C4-2B (cell line): ENCODE measurements at regions not wholly inside any gene's neighbourhood (a gene's known extent, or its start where the extent isn't known, plus 50 kb on each side); places are given as distances from the start of the nearest gene placed in this dataset.

Experiments
- H3K27ac ChIP-seq: fragments of 450-650 bp; 2 replicates; pipeline ENCODE4 v1.5.1; 2017
- ZFX ChIP-seq: fragments of 450-650 bp; IDR thresholded peaks from 2 replicates; pipeline ENCODE4 v1.6.1; 2017
- TF ChIP-seq, protein P1 (sequence below): fragments of 450-650 bp; conservative IDR thresholded peaks from 2 replicates; pipeline ENCODE4 v1.5.1; 2017; ENCODE audit warnings: mild to moderate bottlenecking

- H3K27ac ChIP-seq, result no peak overlapping the region
- TF ChIP-seq, protein P1, sequence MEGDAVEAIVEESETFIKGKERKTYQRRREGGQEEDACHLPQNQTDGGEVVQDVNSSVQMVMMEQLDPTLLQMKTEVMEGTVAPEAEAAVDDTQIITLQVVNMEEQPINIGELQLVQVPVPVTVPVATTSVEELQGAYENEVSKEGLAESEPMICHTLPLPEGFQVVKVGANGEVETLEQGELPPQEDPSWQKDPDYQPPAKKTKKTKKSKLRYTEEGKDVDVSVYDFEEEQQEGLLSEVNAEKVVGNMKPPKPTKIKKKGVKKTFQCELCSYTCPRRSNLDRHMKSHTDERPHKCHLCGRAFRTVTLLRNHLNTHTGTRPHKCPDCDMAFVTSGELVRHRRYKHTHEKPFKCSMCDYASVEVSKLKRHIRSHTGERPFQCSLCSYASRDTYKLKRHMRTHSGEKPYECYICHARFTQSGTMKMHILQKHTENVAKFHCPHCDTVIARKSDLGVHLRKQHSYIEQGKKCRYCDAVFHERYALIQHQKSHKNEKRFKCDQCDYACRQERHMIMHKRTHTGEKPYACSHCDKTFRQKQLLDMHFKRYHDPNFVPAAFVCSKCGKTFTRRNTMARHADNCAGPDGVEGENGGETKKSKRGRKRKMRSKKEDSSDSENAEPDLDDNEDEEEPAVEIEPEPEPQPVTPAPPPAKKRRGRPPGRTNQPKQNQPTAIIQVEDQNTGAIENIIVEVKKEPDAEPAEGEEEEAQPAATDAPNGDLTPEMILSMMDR, result no peak
- no peak for TF ChIP-seq ZFX
Measured at GRCh38 chr12:102616692-102617091, 136.3 kb upstream of the IGF1 start.

DNA sequence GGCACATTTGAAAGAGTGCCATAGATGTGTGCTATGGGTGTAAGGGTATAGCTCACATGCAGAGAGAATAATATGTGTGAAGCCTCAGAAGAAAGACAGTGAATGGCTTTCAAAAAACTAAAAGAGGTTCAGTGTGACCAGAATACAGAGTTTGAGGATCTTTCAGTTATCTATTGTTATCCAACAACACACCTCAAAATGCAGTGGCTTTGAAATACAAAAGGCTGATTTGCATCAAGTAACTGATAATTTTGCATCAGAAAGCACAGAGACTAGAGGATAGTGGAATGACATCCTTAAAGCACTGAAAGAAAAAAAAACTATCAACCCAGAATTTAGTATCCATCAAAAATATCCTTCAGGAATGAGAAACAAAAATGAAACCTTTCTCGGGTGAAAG is 131.6 kb upstream of the IGF1 start:
- no peak for TF ChIP-seq ZFX
- TF ChIP-seq, protein P1, result no peak
- no peak overlapping the region for H3K27ac ChIP-seq

GRCh38 chr12:102609996-102610395 is 129.6 kb upstream of the IGF1 start:
- no peak overlapping the region for H3K27ac ChIP-seq
- TF ChIP-seq, protein P1, result no peak
- no peak for TF ChIP-seq ZFX

- no peak for TF ChIP-seq ZFX
- TF ChIP-seq, protein P1, result no peak
- H3K27ac ChIP-seq, result no peak overlapping the region
Measured at GRCh38 chr12:102603021-102603420, 122.7 kb upstream of the IGF1 start.

DNA sequence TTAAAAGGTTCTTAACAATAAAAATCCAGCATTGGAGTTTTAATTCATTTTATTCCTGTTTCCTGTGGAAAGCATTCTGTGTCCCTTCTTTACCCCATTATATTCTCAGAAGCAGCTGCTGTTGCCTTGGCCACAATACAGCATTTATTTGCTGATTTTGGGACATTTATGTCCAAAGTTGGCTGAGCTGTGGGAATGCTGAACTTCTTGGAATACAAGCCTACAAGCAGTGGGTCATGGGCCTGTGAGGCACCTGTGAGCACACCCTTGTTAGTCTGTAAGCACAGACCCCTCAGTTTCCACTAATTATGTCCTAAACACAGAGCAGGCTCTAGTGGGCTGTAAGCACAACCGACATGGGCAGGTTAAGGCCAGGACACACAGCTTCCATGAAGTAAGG is 122.2 kb upstream of the IGF1 start:
- H3K27ac ChIP-seq, result no peak overlapping the region
- TF ChIP-seq, protein P1, result no peak
- no peak for TF ChIP-seq ZFX

- TF ChIP-seq, protein P1, result no peak
- TF ChIP-seq ZFX, result no peak
- H3K27ac ChIP-seq, result no peak overlapping the region
Measured at GRCh38 chr12:102601621-102602020, 121.3 kb upstream of the IGF1 start.

DNA sequence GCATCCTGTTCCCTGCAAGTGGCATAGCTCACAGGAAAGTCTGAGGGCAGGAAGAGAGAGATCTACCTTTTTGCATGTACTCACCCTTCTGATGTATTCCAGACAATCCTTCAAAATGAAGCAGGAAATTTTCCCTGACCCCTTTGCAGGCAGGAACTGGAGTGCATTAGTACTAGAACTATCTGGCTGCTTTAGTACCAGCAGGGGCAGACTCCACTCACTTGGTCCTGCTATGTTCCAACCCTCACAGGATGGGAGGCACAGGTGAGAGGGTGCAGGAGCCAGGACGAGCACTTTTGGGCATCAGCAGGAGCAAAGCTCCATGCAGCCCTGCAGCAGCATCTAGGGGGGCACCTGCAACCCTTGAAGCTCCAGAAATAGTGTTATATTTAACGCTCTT is 116.3 kb upstream of the IGF1 start:
- TF ChIP-seq ZFX, result no peak
- TF ChIP-seq, protein P1, result no peak

More for the DNA sequence above, 116.3 kb upstream of the IGF1 start:
- H3K27ac ChIP-seq, result no peak overlapping the region
